Posterior vena cava (tissue), 2 donors: ENCODE measurements at regions not wholly inside any gene's neighbourhood (a gene's known extent, or its start where the extent isn't known, plus 50 kb on each side); places are given as distances from the start of the nearest gene placed in this dataset.

Experiments
- DNase-seq: peaks from one replicate; pipeline ENCODE4 v3.0.0-alpha.2; 2020; ENCODE audit warnings: low spot score
- intact Hi-C, 2 donors: fragments of 100-400 bp; cut with DNase I; formaldehyde crosslinking; loops; one replicate each; pipeline versions ENCODE4 v1.14.1 to v1.14.2; 2022 to 2023
- donor health status: DM: yes; HTN: yes; CAD: no.
- donor health status: DM: yes; HTN: yes; CAD: no.

- intact Hi-C loops, result no loop called here
- no peak for DNase-seq
Measured at GRCh38 chr18:41418598-41418997, 536.4 kb upstream of the PIK3C3 start.

- DNase-seq, result no peak
- intact Hi-C loops, result no loop called here
Measured at GRCh38 chr18:41416044-41416443, 539.0 kb upstream of the PIK3C3 start.

GRCh38 chr18:41410006-41410405 lies 545.0 kb upstream of the PIK3C3 start:
- no peak for DNase-seq
- intact Hi-C loops, result no loop called here

GRCh38 chr18:41406834-41407233 lies 548.2 kb upstream of the PIK3C3 start:
- DNase-seq, result no peak
- intact Hi-C loops, result no loop called here

GRCh38 chr18:41396861-41397260 lies 558.2 kb upstream of the PIK3C3 start:
- no peak for DNase-seq
- intact Hi-C loops, result no loop called here

- intact Hi-C loops, result no loop called here
- DNase-seq, result no peak
Measured at GRCh38 chr18:41396211-41396610, 558.8 kb upstream of the PIK3C3 start.

- DNase-seq, result no peak
- intact Hi-C loops, result no loop called here
Measured at GRCh38 chr18:41395695-41396094, 559.3 kb upstream of the PIK3C3 start.

GRCh38 chr18:41391616-41392595 lies 563.1 kb upstream of the PIK3C3 start:
- no peak for DNase-seq

GRCh38 chr18:41390309-41390708 lies 564.7 kb upstream of the PIK3C3 start:
- DNase-seq, result no peak
- intact Hi-C loops, result no loop called here

More at GRCh38 chr18:41391616-41392595, 563.1 kb upstream of the PIK3C3 start:
- intact Hi-C loops, result no loop called here

GRCh38 chr18:41378598-41378997 lies 576.4 kb upstream of the PIK3C3 start:
- intact Hi-C loops, result no loop called here

GRCh38 chr18:41373612-41374011 lies 581.4 kb upstream of the PIK3C3 start:
- intact Hi-C loops, result no loop called here

More at GRCh38 chr18:41378598-41378997, 576.4 kb upstream of the PIK3C3 start:
- DNase-seq, result no peak

GRCh38 chr18:41372046-41372665 lies 582.9 kb upstream of the PIK3C3 start:
- intact Hi-C loops, result no loop called here
- no peak for DNase-seq

More at GRCh38 chr18:41373612-41374011, 581.4 kb upstream of the PIK3C3 start:
- no peak for DNase-seq

GRCh38 chr18:41371156-41372045 lies 583.6 kb upstream of the PIK3C3 start:
- intact Hi-C loops, result no loop called here
- DNase-seq, result no peak

- no peak for DNase-seq
- intact Hi-C loops, result no loop called here
Measured at GRCh38 chr18:41370740-41371139, 584.3 kb upstream of the PIK3C3 start.

- DNase-seq, result no peak
- intact Hi-C loops, result no loop called here
Measured at GRCh38 chr18:41357708-41358107, 597.3 kb upstream of the PIK3C3 start.

GRCh38 chr18:41353777-41354528 lies 601.1 kb upstream of the PIK3C3 start:
- intact Hi-C loops, result no loop called here
- DNase-seq, result no peak

GRCh38 chr18:41351430-41351829 lies 603.6 kb upstream of the PIK3C3 start:
- intact Hi-C loops, result no loop called here
- DNase-seq, result no peak

- no peak for DNase-seq
Measured at GRCh38 chr18:41347057-41347456, 608.0 kb upstream of the PIK3C3 start.

GRCh38 chr18:41343808-41344207 lies 611.2 kb upstream of the PIK3C3 start:
- intact Hi-C loops, result no loop called here
- DNase-seq, result no peak

More at GRCh38 chr18:41347057-41347456, 608.0 kb upstream of the PIK3C3 start:
- intact Hi-C loops, result no loop called here
